NCI-H1417 (cell line): ENCODE measurements at regions not wholly inside any gene's neighbourhood (a gene's known extent, or its start where the extent isn't known, plus 50 kb on each side); places are given as distances from the start of the nearest gene placed in this dataset.
A peak's percentile ranks its signal among the peaks of the same experiment; 100 is the strongest.

ENCODE experiments used
- DNase-seq, 3 experiments: peaks; one replicate each; lab custom pipeline; 2025; lab: John Stamatoyannopoulos, UW

DNA sequence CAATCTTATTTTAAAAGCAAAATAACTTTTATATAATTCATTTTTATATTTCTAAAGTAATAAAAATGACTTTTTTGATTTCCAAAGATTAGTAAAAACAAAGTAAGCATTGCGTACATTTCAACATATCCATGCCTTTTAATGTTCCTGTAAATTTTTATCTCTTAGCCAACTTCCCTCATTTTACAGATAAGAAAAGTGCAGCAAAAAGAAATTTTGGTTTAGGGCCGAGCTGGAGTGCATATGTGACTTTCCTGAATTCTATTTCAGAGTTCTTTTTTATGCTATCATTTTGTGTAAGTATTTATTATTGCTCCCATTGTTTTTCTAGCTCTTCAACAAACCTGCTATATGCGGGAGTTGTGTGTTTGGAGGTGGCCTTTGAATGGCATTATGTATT lies 195.3 kb downstream of the NHLRC3 start:
- no peak for DNase-seq

DNA sequence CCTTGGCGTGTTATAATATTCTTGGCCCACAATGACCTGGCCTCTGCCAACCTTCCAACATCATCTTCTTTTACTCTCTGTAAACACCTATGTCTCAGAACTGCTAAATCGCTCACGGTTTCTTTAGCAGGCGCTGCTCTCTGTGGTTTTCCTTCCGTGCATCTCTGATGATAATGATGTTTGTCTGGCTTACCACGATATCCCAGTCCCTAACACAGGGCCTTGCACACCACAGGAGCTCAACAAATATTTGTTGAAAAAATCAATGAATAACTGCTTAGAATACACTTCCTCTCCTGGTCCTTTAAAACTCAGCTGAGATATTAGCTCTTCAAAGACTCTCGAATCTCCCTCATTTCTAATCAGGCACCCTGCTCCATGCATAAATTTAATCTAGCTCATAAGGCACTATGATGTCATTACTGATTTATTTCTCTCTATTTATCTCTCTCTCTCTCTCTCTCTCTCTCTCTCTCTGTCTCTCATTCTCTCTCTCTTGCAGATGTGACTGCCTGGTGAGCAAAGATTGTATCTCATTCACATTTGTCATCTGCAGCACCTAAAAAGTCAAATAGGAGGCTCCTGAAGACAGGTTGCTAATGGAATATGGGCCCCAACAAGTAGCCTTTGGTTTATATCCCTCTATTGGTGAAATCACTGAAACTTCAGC lies 206.4 kb downstream of the NHLRC3 start:
- peak; percentile 6 to 72 (median 51) for DNase-seq

DNA sequence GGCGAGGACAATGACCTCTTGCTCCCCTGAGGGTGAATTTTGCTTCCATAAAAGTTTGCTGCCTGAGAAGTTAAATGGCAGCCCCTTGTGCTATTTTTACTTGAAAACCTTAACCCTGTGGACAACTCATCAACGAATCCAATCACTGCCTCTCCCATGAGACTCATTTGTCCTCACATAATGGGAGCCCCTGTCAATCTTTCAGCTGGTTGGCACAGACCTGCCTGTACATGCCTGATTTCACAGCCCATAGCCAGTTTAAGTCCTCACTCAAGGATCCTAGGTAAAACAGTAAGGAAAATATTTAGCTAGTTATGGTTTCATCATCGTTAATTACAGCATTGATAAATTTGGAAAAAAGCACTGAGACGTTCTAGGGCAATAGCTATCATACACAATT lies 207.4 kb downstream of the NHLRC3 start:
- DNase-seq = peak; percentile 47 to 86 (median 86)

DNA sequence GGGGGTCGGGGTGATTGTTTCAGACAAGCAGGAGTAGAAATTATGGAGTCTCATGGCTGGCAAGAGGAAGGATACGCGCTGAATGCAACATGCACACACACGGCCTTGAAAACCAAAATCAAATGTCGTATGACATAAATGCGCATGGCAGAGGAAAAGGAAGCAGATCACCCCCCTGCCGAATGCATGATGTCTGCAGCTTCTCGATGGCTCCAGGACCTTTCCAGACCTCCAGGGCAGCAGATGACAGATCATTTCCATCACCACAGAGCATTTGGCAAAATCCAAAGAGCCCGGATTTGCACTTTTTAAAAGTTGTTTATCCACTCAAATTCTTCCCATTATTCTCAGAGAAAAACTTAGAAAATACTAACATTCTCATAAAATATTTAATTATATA lies 211.7 kb downstream of the NHLRC3 start:
- no peak for DNase-seq

DNA sequence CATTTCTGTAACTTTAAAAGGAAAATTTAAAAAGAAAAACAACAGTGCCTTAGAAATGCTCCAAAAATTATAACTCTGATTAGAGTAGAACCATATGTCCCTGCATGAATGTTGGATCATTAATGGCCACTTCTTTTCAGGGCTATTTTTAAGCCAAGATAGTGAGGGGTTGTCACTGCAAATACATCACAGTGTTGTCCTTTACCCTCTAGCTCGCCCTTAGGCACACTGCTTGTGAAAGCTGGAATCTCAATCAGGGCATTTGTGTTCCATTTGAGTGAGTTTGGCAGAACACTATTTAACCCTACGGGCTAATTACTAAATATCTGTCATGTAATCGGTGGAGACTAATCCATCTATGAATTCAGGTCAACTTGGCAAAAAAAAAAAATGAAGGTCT lies 212.2 kb downstream of the NHLRC3 start:
- DNase-seq = no peak

DNA sequence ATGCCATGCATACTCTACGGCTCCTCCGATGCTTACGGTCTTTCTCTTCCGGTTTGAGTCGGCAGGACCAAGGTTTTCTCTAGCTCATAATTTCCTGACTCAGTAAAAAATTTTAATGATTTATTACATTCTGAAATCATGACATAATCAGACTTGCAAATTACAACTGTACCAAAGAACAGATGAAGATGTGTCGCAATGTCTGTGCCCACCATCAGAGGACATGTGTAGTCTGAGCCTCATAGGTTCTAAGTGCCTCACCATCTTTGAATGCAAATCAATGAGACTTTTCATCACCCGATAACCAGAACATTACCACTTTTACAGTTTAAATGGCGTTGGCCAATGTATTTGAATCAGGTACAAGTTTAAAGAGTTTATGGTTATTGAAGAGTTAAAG lies 213.1 kb downstream of the NHLRC3 start:
- DNase-seq = no peak

DNA sequence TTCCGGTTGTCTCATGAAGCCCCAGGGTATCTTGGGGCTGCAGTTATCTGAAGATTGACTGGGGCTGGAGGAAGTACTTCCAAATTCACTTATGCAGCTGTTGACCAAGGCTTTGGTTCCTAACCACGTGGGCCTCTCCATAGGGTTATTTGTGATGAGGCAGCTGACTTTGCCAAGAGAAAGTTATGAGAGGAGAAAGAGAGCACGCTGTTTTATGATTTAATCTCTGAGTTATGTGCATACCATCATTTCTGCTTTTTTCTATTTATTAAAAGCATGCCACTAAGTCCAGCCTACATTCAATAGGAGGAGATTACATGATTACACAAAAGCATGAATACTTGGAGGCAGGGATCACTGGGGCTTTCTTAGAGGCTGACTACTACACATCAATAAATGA lies 215.5 kb downstream of the NHLRC3 start:
- DNase-seq = no peak

DNA sequence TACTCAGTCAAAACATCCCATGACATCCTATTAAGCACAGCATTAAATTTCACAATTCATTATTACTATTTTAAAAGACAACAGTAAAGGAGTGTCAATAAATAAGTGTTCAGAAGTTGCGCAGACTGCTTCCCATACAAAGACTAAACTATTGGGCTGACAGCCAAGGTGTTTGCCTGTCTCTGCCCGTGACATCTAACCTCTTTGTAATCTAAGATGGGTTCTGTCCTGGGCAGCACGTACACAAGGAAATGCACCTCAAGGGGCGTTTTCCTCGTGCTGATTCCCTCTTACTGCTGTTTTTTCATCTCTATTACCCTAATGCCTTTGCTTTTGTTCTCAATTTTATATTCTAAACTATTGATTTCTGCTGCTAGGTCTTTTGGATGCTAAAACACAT lies 216.3 kb downstream of the NHLRC3 start:
- no peak for DNase-seq

DNA sequence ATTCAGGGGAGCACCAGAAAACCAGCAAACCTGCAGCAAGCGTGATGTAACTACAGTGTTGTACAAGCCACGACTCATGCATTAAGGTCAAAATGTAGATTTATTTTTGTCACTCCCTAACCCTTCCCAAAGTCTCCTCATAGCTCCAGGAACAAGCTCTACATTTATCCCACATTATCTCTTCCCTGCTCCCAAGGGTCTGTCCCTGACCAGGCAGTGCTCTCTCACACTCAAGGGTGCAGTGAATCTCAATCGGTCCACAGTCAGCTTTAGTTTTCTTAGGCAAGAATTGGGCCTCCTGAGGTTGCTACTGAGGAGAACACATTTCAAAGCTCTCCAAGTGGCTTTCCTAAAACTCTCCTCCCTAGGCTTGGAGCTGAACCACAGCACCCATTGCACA lies 219.4 kb downstream of the NHLRC3 start:
- no peak for DNase-seq

DNA sequence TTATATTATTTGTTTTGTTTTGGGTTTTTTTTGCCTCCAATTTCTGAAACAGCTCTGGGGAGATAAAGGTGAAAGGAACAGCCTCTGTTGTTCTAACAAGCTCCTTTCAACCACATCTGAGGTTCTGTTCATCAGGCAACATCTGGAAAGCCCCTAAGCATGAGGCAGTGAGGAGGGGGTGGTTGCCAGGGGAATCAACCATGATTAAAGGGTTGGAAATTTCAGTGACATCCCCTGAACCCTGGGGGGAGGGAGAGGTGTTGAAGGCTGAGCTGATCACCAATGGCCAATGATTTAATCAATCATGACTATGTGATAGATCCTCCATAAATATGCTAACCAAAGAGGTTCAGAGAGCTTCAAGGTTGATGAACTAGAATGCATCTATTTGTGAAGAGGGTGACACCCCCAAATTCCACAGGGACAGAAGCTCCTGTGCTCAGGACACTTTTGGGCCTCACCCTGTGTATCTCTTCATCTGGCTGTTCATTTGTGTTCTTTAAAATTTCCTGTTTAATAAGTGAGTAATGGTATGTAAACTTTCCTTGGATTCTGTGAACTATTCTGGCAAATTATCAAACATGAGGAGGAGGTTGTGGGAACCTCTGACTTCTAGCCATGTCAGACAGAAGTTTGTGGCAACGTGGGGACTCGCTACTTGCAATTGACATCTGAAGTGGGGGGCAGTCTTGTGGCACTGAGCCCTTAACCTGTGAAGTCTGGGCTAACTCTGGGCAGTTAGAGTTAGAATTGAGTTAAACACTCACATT lies 221.3 kb downstream of the NHLRC3 start:
- DNase-seq = no peak

DNA sequence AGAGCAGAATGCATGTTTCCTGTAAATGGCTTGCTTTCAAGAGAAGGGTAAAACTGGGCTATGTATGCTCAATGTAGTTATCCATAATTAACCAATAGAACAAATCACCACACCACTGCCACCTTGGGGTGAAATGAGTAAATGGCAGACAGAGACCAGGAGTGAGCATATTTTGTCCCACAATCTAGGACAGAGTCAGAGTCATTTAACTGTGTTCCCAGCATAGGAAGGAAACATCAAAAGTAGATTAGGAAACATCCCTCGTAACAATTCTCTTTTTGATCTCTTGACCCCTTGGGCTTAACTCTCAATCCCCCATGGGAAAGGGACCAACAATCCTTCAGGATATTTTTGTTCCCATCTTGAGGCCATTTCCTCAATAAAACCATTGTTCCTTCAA lies 224.8 kb downstream of the NHLRC3 start:
- peak; percentile 54 to 80 (median 55) for DNase-seq

DNA sequence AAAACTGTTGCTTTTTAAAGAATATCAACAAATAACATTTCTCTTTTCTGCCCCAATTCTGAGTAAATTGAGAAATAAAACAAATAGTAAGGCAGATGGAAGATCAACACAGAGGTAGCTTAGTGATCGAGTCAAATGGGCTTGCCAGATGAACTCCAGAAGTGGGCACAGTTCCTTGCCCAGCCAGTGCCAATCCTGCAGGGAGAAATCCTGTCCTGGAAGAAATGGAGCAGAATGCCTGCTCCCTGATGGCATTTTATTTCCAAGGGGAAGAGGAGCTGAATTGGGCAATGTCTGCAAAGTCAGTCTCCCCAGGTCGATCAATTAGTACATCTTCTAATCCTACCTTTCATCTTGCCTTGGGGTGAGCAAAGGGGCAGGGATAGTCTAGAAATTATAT lies 225.3 kb downstream of the NHLRC3 start:
- no peak for DNase-seq

DNA sequence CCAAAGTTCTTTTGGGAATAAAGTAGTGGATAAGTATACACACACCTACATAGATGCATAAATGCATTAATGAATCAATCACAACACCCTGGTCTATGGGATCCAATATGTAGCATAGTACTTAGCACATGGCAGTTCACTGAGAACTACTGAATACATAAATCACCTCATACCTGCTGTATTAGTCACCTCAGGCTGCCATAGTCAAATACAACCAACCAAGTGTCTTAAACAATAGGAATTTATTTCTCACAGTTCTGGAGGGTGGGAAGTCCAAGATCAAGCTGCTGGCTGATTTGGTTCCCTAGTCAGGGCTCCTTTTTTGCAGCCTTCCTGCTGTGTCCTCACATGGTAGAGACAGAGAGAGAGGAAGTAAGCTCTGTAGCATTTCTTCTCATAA lies 228.2 kb downstream of the NHLRC3 start:
- DNase-seq = no peak

DNA sequence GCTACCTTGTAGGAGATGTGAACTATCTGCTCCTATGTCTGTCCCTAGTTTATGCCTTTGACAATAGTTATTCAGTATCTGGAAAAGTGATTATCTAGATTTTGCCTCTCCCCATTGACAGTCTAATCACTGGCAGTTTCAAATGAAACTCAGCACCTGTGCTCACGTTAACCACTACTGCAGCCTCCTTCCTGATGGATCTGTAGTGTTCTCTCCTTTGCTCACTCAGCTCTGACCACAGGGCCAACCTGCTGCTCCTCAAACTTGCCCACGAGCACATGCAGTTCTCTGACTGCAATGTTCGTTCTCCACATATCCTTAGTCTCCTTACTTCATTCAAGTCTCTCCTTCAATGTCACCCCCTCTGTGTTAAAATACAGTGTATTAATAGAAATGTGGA lies 230.1 kb downstream of the NHLRC3 start:
- no peak for DNase-seq

DNA sequence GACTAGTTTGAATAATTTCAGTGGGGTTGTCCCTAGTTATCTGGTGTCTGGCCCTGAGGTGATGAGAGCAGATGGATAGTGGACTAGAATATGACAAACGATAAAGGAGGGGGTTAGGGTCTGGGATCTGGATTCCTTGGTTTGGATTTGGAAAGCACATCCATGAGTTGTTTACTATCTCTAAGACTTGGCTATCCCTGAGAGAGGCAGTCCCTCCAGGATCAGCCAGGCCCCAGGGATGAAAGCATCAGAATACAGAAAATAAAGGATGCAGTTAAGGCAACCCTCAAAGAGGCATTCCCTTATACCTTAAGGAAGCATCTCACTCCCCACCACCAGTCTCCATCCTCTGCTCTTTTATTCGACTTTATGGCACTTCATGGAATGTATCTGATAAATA lies 230.7 kb downstream of the NHLRC3 start:
- no peak for DNase-seq

DNA sequence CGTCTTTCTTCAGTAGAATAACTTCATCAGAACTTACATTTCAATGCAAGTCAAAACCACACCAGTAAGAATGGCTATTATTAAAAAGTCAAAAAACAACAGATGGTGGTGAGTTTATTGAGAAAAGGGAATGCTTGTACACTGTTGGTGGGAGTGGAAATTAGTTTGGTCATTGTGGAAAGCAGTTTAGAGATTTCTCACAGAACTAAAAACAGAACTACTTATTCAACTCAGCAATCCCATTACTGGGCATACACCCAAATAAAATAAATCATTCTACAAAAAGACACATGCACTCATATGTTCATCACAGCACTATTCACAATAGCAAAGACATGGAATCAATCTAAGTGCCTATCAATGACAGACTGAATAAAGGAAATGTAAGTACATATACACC lies 231.2 kb downstream of the NHLRC3 start:
- DNase-seq = no peak

DNA sequence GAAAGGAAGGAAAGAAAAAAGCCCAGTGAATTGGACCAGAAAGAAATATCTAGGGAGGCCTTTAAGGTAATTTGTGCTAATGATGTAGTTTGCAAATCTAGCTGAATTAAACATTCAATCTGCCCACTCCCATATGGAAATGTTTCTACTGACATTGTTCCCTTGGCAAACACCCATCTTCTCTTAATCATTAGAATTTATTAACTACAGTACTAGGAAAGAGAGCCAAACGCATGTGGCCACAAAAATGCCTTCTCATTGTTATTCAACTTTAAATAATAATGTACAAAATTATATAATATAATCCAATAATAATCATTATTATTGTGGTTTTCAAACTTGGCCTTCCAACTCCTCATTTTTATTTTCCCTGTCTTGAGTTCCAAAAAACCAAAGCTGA lies 234.7 kb downstream of the NHLRC3 start:
- DNase-seq = no peak

DNA sequence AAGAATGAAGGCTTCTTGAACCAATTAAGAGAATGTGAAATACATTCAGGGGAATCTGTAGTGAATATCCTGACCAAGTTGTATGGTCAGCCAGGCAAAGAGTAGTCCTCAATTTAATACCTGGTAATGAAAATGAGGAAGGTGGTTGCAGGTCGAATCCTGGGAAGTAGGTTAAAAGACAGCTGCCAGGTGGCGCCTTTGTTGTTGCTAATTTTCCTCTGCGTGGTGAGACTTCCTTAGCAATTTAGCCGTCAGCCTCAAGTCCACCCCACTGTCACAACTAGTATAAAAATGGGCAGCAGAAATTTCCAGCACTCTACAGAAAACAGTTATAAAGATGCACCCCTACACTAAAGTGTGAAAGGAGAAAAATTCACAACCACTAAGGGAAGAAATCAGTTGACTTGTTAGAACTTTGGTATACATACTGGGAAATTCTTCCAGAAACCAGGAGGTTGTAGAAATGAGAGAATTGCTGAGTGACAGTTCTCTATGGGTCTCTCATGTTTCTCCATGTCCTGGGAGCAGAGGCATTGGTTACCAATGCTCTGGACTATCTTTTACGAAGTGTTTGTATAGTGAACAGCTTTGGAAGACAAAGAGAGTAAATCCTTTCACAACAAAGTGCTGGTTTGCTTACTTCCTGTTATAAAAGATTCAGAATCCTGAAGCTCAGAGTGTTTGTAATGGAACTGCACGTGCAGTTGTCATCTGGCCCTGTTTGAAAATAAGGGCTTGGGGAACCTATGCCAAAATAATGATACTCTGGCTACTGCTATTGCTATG lies 235.9 kb downstream of the NHLRC3 start:
- DNase-seq = peak; percentile 10 to 67 (median 16)

DNA sequence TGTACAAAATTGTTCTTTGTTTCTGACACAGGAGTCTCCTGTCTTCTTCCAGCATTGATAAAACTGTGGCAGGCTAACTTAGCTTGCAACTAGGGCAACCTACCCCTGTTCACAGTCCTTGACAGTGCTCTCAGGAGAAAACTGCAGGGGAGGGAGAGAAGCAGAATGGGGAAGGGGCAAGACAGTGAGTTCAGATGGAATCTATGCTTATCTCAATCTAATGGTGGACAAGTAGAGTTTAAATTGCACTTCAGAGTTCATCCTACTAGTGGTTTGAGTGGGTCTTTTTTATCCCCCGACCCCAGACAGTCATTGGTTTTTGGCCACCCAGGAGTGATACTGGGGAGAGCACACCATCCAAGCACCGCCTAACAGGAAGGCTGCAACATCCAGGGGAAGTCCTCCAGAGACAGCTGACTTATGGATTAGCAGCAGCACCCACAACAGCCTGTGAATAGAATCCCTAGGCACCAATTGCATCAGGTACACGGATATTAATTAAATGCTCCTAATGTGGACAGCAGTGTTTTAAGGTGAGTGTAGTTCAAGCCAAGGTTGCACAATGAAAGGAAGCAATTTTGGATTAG lies 236.6 kb downstream of the NHLRC3 start:
- DNase-seq = no peak

DNA sequence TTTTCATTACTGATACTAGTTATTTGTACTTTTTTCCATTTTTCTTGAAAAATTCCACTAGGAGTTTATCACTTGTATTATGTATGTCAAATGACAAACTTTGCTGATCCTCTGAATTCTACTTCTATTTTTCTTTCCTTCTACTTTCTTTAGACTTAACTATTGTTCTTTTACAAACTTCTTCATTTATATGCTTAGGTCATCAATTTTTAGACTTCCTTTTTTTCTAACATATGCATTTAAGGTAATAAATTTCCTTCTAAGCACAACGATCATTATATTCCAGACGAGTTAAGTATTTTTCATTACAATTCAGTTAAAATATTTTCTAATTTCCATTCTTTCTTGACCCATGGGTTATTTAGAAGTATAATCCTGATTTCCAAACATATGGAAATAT lies 240.8 kb downstream of the NHLRC3 start:
- DNase-seq = no peak

DNA sequence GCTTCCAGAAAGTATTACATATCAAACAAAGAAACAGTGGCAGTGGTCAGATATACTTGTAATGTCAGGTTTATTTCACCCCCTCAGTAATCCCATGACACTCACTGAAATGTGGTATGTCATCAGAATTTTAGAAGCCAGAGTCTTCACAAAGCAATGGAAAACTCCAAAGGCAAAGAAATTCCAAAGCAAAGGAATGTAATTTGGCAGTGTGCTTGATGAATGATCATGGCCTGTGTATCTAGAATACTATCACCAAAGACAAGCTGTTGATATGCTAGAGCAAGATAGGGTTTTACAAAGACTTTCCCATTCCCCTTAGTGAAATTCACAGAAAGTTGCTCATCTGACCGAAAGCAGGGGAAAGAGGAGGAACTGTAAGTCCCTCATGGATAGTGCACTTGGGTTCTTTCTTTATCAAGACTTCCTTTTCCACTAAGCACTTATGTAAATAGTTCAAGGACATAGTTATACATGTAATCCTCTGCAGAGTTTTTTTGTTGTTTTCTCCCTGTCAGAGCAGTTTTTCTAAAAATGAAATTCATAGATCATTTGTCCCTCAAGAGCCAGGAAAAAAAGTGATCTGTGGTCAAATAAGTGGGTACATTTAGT lies 243.4 kb downstream of the NHLRC3 start:
- no peak for DNase-seq

DNA sequence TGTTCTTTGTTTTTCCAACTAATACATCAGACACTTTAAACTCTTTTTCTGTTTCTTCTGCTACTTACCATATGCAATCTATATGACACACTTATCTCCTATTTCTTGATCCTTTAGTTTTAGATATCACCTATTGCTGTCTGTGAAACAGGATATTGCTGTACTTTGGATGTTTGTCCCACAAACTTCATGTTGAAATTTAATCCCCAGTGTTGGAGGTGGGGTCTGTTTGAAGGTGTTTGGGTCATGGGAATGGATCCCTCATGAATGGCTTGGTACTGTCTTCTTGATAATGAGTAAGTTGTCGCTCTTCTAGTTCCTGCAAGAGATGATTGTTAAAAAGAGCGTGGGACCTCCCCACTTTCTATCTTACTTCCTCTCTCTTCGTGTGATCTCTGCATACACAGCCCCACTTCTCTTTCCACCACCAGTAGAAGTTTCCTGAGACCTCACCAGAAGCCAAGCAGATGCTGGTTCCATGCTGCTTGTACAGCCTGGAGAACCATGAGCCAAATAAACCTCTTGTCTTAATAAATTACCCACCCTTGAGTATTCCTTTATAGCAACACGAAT lies 244.2 kb downstream of the NHLRC3 start:
- DNase-seq = no peak
